Heart right ventricle (tissue), 16 donors: ENCODE measurements at regions not wholly inside any gene's neighbourhood (a gene's known extent, or its start where the extent isn't known, plus 50 kb on each side); places are given as distances from the start of the nearest gene placed in this dataset.

Source experiments
- ATAC-seq, 8 donors: fragments of 200-7000 bp; cut with Tn5 transposase; one replicate each; pipeline ENCODE4 v1.9.1; 2020; ENCODE audit warnings: mild to moderate bottlenecking in 8 of 8, moderate library complexity in 8 of 8, moderate number of reproducible peaks in 1 of 8
- DNase-seq, 2 donors: peaks; one replicate each; pipeline ENCODE4 v3.0.0-alpha.2; 2020
- H3K27ac ChIP-seq, 10 donors: fragments of 200-600 bp; sonication (generic) in 2 of 10; one replicate each; pipeline versions ENCODE4 v1.5.0 to v1.8.0; 2020 to 2022; ENCODE audit warnings: mild to moderate bottlenecking in 3 of 10
- H3K27me3 ChIP-seq, 7 donors: fragments of 200-600 bp; one replicate each; pipeline ENCODE4 v1.8.0; 2021 to 2022; ENCODE audit warnings: mild to moderate bottlenecking in 2 of 7
- H3K36me3 ChIP-seq, 9 donors: fragments of 200-600 bp; sonication (generic) in 1 of 9; one replicate each; pipeline versions ENCODE4 v1.5.0 to v1.8.0; 2020 to 2022; ENCODE audit warnings: mild to moderate bottlenecking in 2 of 9
- H3K4me1 ChIP-seq, 9 donors: fragments of 200-600 bp; sonication (generic) in 1 of 9; one replicate each; pipeline versions ENCODE4 v1.5.0 to v1.8.0; 2020 to 2022; ENCODE audit warnings: mild to moderate bottlenecking in 4 of 9
- H3K4me3 ChIP-seq, 10 donors: fragments of 200-600 bp; sonication (generic) in 2 of 10; one replicate each; pipeline versions ENCODE4 v1.5.0 to v1.8.0; 2020 to 2022; ENCODE audit warnings: mild to moderate bottlenecking in 7 of 10, moderate library complexity in 2 of 10
- H3K9me3 ChIP-seq, 11 donors: fragments of 200-600 bp in 10 of 11; sonication (generic) in 2 of 11; one replicate each; pipeline versions ENCODE4 v1.5.0 to v1.8.0; 2013 to 2022; ENCODE audit warnings: mild to moderate bottlenecking in 2 of 11, control low read depth in 1 of 11, moderate library complexity in 1 of 11
- WGBS, 2 donors: extraction: QIAGEN DNeasy Blood & Tissue Kit; methylation state at CpG; one replicate each; pipeline ENCODE4 v1.1.7; 2013; ENCODE audit warnings: inconsistent platforms in 1 of 2; 5-methylcytosine and 5-hydroxymethylcytosine counted together
- intact Hi-C, 10 donors: fragments of 100-400 bp; cut with DNase I; formaldehyde crosslinking; loops; one replicate each; pipeline versions ENCODE4 v1.11.1 to v1.14.2; 2022
- TF ChIP-seq, protein P1 (sequence below), 9 donors: fragments of 200-600 bp; sonication (generic) in 2 of 9; IDR thresholded peaks; one replicate each; pipeline versions ENCODE4 v1.5.0 to v1.8.0; 2021 to 2022; ENCODE audit warnings: antibody characterized with exemption in 9 of 9, mild to moderate bottlenecking in 5 of 9, moderate library complexity in 1 of 9
- donor health status: Arrhythmogenic right ventricular cardiomyopathy.
- donor health status: ischemic (EF 13 %, LVEDD 7.1; RV severe dilation, severe dysfunction).
- donor health status: healthy with polysubstance abuse.
- donor health status: DM: no; HTN: yes; CAD: no.
- donor health status: DM: no; HTN: no; CAD: no.
- donor health status: ischemic (EF 25% LVEDD 6.9; RV normal size, moderate dysfunction).
- donor health status: ischemic (EF 25% LVEDD 5.7; RV mildly dilated, moderate dysfunction).
- donor health status: healthy.
- donor health status: DM: yes; HTN: yes; CAD: no.
- donor health status: Ischemic cardiomyopathy.
- donor health status: ischemic (EF 35%, LVEDD 5.7; RV mildly dilated, moderate dysfunction).
- donor health status: nonischemic (EF 11% LVEDD 7.7; RV severe dilation, severe dysfunction).
- donor health status: DM: yes; HTN: yes; CAD: no.
- donor health status: PGD.
- donor health status: ischemic (EF 29% LVEDD 5.4; RV normal size, mild dysfunction).
- donor health status: nonischemic (EF 23%, LVEDD 6.1; RV moderate dilation, normal function).

DNA sequence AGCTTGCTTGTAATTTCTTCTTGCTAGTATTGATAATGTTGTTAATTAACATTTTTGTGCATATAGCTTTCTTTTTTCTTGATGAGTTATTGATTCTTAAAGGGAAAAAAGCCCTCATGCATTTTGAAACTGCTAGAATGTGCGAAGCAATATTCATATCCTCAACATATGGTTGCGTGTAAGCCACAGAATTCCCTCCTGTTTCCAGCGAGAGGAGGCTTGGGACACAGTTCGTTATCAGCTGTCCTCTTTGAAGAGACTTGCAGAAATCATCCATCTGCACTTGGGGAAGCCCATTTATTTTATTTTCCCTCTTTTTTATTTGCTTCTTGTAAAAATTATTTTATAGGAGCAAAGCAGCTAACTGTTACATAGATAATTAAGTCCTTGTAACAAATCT is 398.0 kb downstream of the ADRA2A start:
- Histone ChIP-seq H3K27ac (no peak overlapping the region), H3K4me3 (no peak overlapping the region), H3K36me3 (no peaks in the 10 kb centered on the region), H3K4me1 (no peaks in the 10 kb centered on the region), H3K9me3 (no peaks in the 10 kb centered on the region), H3K27me3 (peaks cover 0 to 8% (median 0%) of the 10 kb centered on the region in 7 donors)
- WGBS, 2 donors, result 63 to 66% methylated on average over 4 of the region's 4 CpGs
- no peak for DNase-seq
- intact Hi-C loops, result no loop called here
- TF ChIP-seq, protein P1, sequence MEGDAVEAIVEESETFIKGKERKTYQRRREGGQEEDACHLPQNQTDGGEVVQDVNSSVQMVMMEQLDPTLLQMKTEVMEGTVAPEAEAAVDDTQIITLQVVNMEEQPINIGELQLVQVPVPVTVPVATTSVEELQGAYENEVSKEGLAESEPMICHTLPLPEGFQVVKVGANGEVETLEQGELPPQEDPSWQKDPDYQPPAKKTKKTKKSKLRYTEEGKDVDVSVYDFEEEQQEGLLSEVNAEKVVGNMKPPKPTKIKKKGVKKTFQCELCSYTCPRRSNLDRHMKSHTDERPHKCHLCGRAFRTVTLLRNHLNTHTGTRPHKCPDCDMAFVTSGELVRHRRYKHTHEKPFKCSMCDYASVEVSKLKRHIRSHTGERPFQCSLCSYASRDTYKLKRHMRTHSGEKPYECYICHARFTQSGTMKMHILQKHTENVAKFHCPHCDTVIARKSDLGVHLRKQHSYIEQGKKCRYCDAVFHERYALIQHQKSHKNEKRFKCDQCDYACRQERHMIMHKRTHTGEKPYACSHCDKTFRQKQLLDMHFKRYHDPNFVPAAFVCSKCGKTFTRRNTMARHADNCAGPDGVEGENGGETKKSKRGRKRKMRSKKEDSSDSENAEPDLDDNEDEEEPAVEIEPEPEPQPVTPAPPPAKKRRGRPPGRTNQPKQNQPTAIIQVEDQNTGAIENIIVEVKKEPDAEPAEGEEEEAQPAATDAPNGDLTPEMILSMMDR (IDR thresholded peaks at IDR 0.05), result no peak
- ATAC-seq, result no peak

DNA sequence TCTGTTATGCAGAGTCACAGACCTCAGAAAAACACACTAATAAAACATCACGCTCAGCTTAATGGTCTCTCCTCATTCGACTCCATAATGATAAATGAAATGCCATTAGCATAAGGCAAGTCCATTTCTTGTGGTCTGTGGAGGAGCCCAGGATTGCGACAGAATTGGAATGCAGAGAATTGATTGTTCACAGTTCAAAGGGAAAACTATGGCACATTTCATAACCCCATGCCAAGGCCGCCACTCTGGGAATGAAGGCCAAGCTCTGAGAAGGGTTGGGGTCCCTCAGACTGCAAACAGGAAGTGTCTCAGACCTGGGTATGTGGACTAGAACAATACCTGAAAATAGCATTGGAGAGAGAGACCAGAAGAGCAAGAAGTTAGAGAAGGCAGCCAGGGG is 398.9 kb downstream of the ADRA2A start:
- intact Hi-C loops, result no loop called here
- ATAC-seq, result no peak
- no peak overlapping the region for H3K4me3 ChIP-seq
- H3K4me1 ChIP-seq, result no peaks in the 10 kb centered on the region
- no peak for DNase-seq
- no peaks in the 10 kb centered on the region for H3K9me3 ChIP-seq
- TF ChIP-seq, protein P1 (IDR thresholded peaks at IDR 0.05), result no peak
- H3K27me3 ChIP-seq, result peaks cover 0 to 8% (median 0%) of the 10 kb centered on the region in 7 donors
- H3K36me3 ChIP-seq, result no peaks in the 10 kb centered on the region
- H3K27ac ChIP-seq, result no peak overlapping the region
- WGBS, 2 donors, result 70 to 75% methylated on average over 4 of the region's 4 CpGs

DNA sequence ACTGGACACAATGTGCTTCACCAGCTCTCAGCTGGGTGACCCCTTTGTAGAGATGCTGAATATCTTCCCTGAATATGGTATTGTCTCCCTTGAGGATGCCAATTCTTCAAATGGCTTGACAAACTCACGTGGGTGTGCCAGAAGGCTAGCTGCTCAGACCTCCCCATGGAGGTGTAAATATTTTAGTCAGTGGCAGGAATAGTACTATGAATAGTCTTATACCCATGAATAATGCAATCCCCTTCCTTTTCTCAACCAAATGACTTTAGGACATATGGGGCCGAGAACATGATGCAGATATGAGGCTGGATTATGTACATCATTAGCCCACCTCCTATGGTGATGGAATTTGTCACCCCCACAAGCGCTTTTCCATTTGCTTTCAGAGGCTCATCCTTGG is 401.8 kb downstream of the ADRA2A start:
- Histone ChIP-seq H3K4me1 (no peaks in the 10 kb centered on the region), H3K4me3 (no peak overlapping the region), H3K27me3 (peaks cover 0 to 4% (median 0%) of the 10 kb centered on the region in 7 donors), H3K36me3 (no peaks in the 10 kb centered on the region), H3K9me3 (no peaks in the 10 kb centered on the region), H3K27ac (no peak overlapping the region)
- no peak for DNase-seq
- intact Hi-C loops, result no loop called here
- WGBS, 2 donors, result 62 to 67% methylated on average over 3 of the region's 3 CpGs
- ATAC-seq, result no peak
- TF ChIP-seq, protein P1 (IDR thresholded peaks at IDR 0.05), result no peak

DNA sequence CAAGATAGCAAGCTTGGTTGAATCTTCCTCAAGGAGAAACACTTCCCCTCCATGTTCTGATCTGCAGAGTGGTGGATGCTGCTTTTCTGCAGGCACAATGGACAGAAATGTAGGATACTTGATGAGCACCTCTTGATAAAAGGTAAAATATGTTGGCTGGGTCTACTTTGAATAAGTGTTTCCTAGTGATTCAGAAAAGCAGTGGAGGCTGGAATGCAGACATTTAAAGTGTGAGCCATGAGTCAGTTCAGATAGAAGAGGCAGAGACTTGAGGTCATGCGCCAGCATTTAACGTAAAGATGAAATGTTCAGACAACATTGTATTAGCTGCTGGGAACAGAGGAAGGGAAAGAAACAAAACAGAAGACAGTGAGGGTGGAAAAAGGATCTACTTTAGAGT is 403.1 kb downstream of the ADRA2A start:
- Histone ChIP-seq H3K9me3 (no peaks in the 10 kb centered on the region), H3K36me3 (no peaks in the 10 kb centered on the region), H3K27ac (no peak overlapping the region), H3K27me3 (no peaks in the 10 kb centered on the region), H3K4me1 (no peaks in the 10 kb centered on the region), H3K4me3 (no peak overlapping the region)
- intact Hi-C loops, result no loop called here
- TF ChIP-seq, protein P1 (IDR thresholded peaks at IDR 0.05), result no peak
- WGBS, 2 donors, result 83 to 86% methylated on average over 2 of the region's 2 CpGs
- ATAC-seq (no peak), DNase-seq (no peak)
